ENCODE measurements at regions not wholly inside any gene's neighbourhood (a gene's known extent, or its start where the extent isn't known, plus 50 kb on each side); places are given as distances from the start of the nearest gene placed in this dataset.

DNA sequence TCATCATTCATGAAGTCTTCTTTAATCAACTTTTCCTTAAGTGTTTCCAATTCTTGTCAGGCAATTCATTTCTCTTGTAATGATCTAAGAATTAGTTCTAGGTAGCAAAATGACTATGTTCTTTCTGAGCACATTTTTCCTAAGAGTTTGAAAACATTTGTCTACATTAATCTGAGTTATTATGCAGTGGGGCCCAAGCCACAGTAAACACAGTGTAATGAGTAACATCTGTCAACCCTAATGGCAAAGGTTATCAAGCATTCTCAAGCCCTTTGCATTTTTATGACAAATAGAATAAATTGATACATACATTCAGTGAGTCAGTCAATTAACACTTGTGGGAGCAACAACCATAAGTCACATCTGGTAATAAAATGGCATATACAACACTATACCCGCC is 106.7 kb upstream of the ZC3H12C start:
- ChIA-PET SMC1A (ENCODE audit: uncharacterized antibody, unreplicated experiment) (interaction anchor here (1.5 to 7.4 kb wide), 4 partner anchors 13 to 41 kb away, joined by 3 to 145 read pairs (median 12); no protein-coding TSS in a partner anchor), CTCF (interaction anchor here (1.4 to 1.7 kb wide), 2 partner anchors 11 to 13 kb away, joined by 4 to 8 read pairs; no protein-coding TSS in a partner anchor), RAD21 (ENCODE audit: unreplicated experiment) (interaction anchor here (1.2 to 3.3 kb wide), 3 partner anchors 12 to 39 kb away, joined by 3 to 18 read pairs (median 4); no protein-coding TSS in a partner anchor), POLR2A (interaction anchor here (0.9 to 5.9 kb wide), 2 partner anchors 12 to 32 kb away, joined by 3 to 34 read pairs; no protein-coding TSS in a partner anchor)
- Histone ChIP-seq H3K36me3 (ENCODE audit: control insufficient read depth in 2 of 2, insufficient read depth in 2 of 2, low read length in 1 of 2) (no peaks in the 10 kb centered on the region), H3K27me3 (replicated peaks in 1 of 2; ENCODE audit: control insufficient read depth in 2 of 2, insufficient read depth in 2 of 2, low read length in 1 of 2) (no peaks in the 10 kb centered on the region; a peak in 1 of 4 replicates), H3K4me2 (ENCODE audit: control insufficient read depth, insufficient read depth) (no peak overlapping the region), H3K79me2 (ENCODE audit: control insufficient read depth, insufficient read depth, low read length) (no peaks in the 10 kb centered on the region), H3K9ac (ENCODE audit: control insufficient read depth, insufficient read depth, low read length) (no peak overlapping the region), H4K20me1 (ENCODE audit: control insufficient read depth, insufficient read depth) (no peaks in the 10 kb centered on the region), H2AFZ (ENCODE audit: control insufficient read depth, low read depth, low read length) (no peak overlapping the region), H3K4me3 (no peak overlapping the region), H3K4me1 (ENCODE audit: control insufficient read depth, insufficient read depth, low read length) (peaks cover 19% of the 10 kb centered on the region), H3K27ac (ENCODE audit: control insufficient read depth, insufficient read depth) (no peak overlapping the region), H3K9me3 (replicated peaks; ENCODE audit: control insufficient read depth, insufficient read depth, low read length) (peaks cover 8% of the 10 kb centered on the region; the same call in 2 of the 3 replicates)
- BruUV-seq (replicated peaks) = no TSS peak
- DNase-seq (ENCODE audit: low read depth, low spot score) (no peak), FAIRE-seq (no peak), ATAC-seq (no peak)
- intact Hi-C loops (cut with micrococcal nuclease; ENCODE audit: unreplicated experiment) = loop anchor here (5.0 kb wide), 1 partner anchor 41 kb away; no protein-coding TSS in a partner anchor
- 88% methylated on average over 1 of the region's 1 CpG for WGBS (ENCODE audit: insufficient coverage, insufficient replicate concordance, low lambda C conversion rate, missing lambda C conversion rate)
- in situ Hi-C loops (cut with MboI) = no loop called here
- TF ChIP-seq PKNOX1 (IDR thresholded peaks at IDR 0.05) = no peak
- no peak for TF ChIP-seq MEF2A (IDR thresholded peaks at IDR 0.05; ENCODE audit: insufficient read depth, low read depth, low read length)
- TF ChIP-seq NBN (IDR thresholded peaks at IDR 0.05) = no peak
- TF ChIP-seq RUNX3 (IDR thresholded peaks at IDR 0.05; ENCODE audit: low read length) = no peak
- TF ChIP-seq E2F4 (IDR thresholded peaks at IDR 0.05; ENCODE audit: low read depth, low read length) = no peak
- no peak for TF ChIP-seq TCF12 (IDR thresholded peaks at IDR 0.05; ENCODE audit: low read depth, low read length)
- no peak for TF ChIP-seq RCOR1 (conservative IDR thresholded peaks at IDR 0.05; ENCODE audit: low read depth, low read length)
- TF ChIP-seq WRNIP1 (IDR thresholded peaks at IDR 0.05; ENCODE audit: borderline replicate concordance, low read depth, low read length) = no peak
- no peak for TF ChIP-seq MTA2 (IDR thresholded peaks at IDR 0.05; ENCODE audit: low read depth)
- TF ChIP-seq MEF2B (IDR thresholded peaks at IDR 0.05; ENCODE audit: partially characterized antibody, poor library complexity, severe bottlenecking) = no peak
- TF ChIP-seq, protein P1, sequence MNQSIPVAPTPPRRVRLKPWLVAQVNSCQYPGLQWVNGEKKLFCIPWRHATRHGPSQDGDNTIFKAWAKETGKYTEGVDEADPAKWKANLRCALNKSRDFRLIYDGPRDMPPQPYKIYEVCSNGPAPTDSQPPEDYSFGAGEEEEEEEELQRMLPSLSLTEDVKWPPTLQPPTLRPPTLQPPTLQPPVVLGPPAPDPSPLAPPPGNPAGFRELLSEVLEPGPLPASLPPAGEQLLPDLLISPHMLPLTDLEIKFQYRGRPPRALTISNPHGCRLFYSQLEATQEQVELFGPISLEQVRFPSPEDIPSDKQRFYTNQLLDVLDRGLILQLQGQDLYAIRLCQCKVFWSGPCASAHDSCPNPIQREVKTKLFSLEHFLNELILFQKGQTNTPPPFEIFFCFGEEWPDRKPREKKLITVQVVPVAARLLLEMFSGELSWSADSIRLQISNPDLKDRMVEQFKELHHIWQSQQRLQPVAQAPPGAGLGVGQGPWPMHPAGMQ (IDR thresholded peaks at IDR 0.05; ENCODE audit: borderline replicate concordance) = no peak
- no peak for TF ChIP-seq TBL1XR1 (IDR thresholded peaks at IDR 0.05; ENCODE audit: low read depth, low read length)
- TF ChIP-seq, protein P2, sequence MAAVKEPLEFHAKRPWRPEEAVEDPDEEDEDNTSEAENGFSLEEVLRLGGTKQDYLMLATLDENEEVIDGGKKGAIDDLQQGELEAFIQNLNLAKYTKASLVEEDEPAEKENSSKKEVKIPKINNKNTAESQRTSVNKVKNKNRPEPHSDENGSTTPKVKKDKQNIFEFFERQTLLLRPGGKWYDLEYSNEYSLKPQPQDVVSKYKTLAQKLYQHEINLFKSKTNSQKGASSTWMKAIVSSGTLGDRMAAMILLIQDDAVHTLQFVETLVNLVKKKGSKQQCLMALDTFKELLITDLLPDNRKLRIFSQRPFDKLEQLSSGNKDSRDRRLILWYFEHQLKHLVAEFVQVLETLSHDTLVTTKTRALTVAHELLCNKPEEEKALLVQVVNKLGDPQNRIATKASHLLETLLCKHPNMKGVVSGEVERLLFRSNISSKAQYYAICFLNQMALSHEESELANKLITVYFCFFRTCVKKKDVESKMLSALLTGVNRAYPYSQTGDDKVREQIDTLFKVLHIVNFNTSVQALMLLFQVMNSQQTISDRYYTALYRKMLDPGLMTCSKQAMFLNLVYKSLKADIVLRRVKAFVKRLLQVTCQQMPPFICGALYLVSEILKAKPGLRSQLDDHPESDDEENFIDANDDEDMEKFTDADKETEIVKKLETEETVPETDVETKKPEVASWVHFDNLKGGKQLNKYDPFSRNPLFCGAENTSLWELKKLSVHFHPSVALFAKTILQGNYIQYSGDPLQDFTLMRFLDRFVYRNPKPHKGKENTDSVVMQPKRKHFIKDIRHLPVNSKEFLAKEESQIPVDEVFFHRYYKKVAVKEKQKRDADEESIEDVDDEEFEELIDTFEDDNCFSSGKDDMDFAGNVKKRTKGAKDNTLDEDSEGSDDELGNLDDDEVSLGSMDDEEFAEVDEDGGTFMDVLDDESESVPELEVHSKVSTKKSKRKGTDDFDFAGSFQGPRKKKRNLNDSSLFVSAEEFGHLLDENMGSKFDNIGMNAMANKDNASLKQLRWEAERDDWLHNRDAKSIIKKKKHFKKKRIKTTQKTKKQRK (IDR thresholded peaks at IDR 0.05; ENCODE audit: low read depth, low read length) = no peak
- no peak for TF ChIP-seq ZNF384 (IDR thresholded peaks at IDR 0.05; ENCODE audit: borderline replicate concordance, low read depth, low read length)
- TF ChIP-seq, protein P3, sequence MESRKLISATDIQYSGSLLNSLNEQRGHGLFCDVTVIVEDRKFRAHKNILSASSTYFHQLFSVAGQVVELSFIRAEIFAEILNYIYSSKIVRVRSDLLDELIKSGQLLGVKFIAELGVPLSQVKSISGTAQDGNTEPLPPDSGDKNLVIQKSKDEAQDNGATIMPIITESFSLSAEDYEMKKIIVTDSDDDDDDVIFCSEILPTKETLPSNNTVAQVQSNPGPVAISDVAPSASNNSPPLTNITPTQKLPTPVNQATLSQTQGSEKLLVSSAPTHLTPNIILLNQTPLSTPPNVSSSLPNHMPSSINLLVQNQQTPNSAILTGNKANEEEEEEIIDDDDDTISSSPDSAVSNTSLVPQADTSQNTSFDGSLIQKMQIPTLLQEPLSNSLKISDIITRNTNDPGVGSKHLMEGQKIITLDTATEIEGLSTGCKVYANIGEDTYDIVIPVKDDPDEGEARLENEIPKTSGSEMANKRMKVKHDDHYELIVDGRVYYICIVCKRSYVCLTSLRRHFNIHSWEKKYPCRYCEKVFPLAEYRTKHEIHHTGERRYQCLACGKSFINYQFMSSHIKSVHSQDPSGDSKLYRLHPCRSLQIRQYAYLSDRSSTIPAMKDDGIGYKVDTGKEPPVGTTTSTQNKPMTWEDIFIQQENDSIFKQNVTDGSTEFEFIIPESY (IDR thresholded peaks at IDR 0.05) = no peak
- TF ChIP-seq NFYB (IDR thresholded peaks at IDR 0.05; ENCODE audit: insufficient read depth, low read depth, low read length) = no peak
